HepG2 (cell line): ENCODE measurements at regions not wholly inside any gene's neighbourhood (a gene's known extent, or its start where the extent isn't known, plus 50 kb on each side); places are given as distances from the start of the nearest gene placed in this dataset.

ENCODE experiments used
- ATAC-seq: fragments of 200-7000 bp; cut with Tn5 transposase; 3 replicates; pipeline ENCODE4 v1.9.1; 2020; ENCODE audit warnings: mild to moderate bottlenecking, moderate library complexity
- BruUV-seq: library from RNA; stranded (reverse); fragments of 400-500 nt; replicated peaks from 2 replicates; lab custom pipeline; 2021; lab: Mats Ljungman, UMichigan
- CTCF ChIA-PET: fragments of 300-600 bp; formaldehyde crosslinking; extraction: SDS; loops from one replicate; lab custom pipeline; 2021; ENCODE audit warnings: low total read pairs, inconsistent platforms, low intra/inter-chr PET ratio; lab: Yijun Ruan, JAX
- POLR2A ChIA-PET: fragments of 350-600 bp; sonication (Branson Sonifier 250); formaldehyde crosslinking; loops from one replicate; lab custom pipeline; 2020; ENCODE audit warnings: antibody characterized with exemption, inconsistent platforms; lab: Yijun Ruan, JAX
- DNase-seq: peaks from one replicate; pipeline ENCODE4 v3.0.0-alpha.2; 2015; ENCODE audit warnings: low spot score
- FAIRE-seq: peaks from 3 replicates; lab custom pipeline; 2011; peaks lifted over from hg19 to GRCh38; lab: Jason Lieb, UNC
- H2AFZ ChIP-seq: one replicate; pipeline ENCODE4 v1.6.1; 2011; ENCODE audit warnings: low read length, inconsistent platforms
- H3K27ac ChIP-seq: fragments of 300-600 bp; 3 replicates; pipeline ENCODE4 v1.8.0; 2011; ENCODE audit warnings: mixed run types, mild to moderate bottlenecking, mixed read lengths, low read length, inconsistent platforms; ENCODE audit not compliant: insufficient read depth; ENCODE audit errors: extremely low read length
- H3K27me3 ChIP-seq, 2 experiments: fragments of 200-600 bp in 1 of 2; 2 replicates in 1 of 2; 3 replicates in 1 of 2; pipeline versions ENCODE4 v1.6.0 to v1.8.0; 2011; ENCODE audit warnings: low read length in 2 of 2, mild to moderate bottlenecking in 2 of 2, moderate library complexity in 2 of 2, inconsistent platforms in 1 of 2; ENCODE audit not compliant: insufficient read depth in 2 of 2, control insufficient read depth in 1 of 2
- H3K36me3 ChIP-seq, 2 experiments: fragments of 200-600 bp in 1 of 2; replicated peaks in 1 of 2; 2 replicates in 1 of 2; 3 replicates in 1 of 2; pipeline versions ENCODE4 v1.5.1 to v1.8.0; 2011; ENCODE audit warnings: low read length in 2 of 2, inconsistent platforms in 1 of 2; ENCODE audit not compliant: insufficient read depth in 2 of 2, control insufficient read depth in 1 of 2
- H3K4me1 ChIP-seq: 2 replicates; pipeline ENCODE4 v1.5.1; 2012; ENCODE audit warnings: low read length, inconsistent platforms; ENCODE audit not compliant: insufficient read depth
- H3K4me2 ChIP-seq: 2 replicates; pipeline ENCODE4 v1.6.0; 2011; ENCODE audit warnings: low read depth, low read length, inconsistent platforms
- H3K4me3 ChIP-seq, 3 experiments: fragments of 200-600 bp in 1 of 3; sonication (generic), shearing (Covaris generic) in 1 of 3; replicated peaks in 1 of 3; 2 replicates each; pipeline ENCODE4 v1.5.1; 2011 to 2016; ENCODE audit warnings: low read length in 3 of 3, inconsistent platforms in 2 of 3, low read depth in 2 of 3, mild to moderate bottlenecking in 2 of 3, control low read depth in 1 of 3, mixed read lengths in 1 of 3; ENCODE audit not compliant: insufficient read depth in 1 of 3
- H3K79me2 ChIP-seq: one replicate; pipeline ENCODE4 v1.6.1; 2011; ENCODE audit warnings: low read length, inconsistent platforms; ENCODE audit not compliant: insufficient read depth
- H3K9ac ChIP-seq: 2 replicates; pipeline ENCODE4 v1.6.0; 2011; ENCODE audit warnings: mild to moderate bottlenecking, low read depth, low read length, inconsistent platforms; ENCODE audit not compliant: insufficient read depth
- H3K9me3 ChIP-seq: 2 replicates; pipeline ENCODE4 v1.5.1; 2012; ENCODE audit warnings: mild to moderate bottlenecking, low read length
- H4K20me1 ChIP-seq: 2 replicates; pipeline ENCODE4 v1.6.0; 2011; ENCODE audit warnings: inconsistent platforms, mild to moderate bottlenecking, low read length, moderate library complexity; ENCODE audit not compliant: insufficient read depth
- ATF4 ChIP-seq, 2 experiments: fragments of 450-650 bp in 1 of 2; sonication (generic) in 1 of 2; formaldehyde crosslinking; IDR thresholded peaks; 2 replicates each; pipeline versions ENCODE4 v1.5.0 to v1.8.0; 2020 to 2022; ENCODE audit warnings: mild to moderate bottlenecking in 1 of 2, missing genetic modification reagents in 1 of 2
- CHD4 ChIP-seq: fragments of 200-600 bp; sonication (generic); IDR thresholded peaks from 2 replicates; pipeline ENCODE4 v1.7.0; 2017; ENCODE audit warnings: mild to moderate bottlenecking, low read length, borderline replicate concordance
- HOXA5 ChIP-seq: sonication (generic); formaldehyde crosslinking; IDR thresholded peaks from 2 replicates; pipeline ENCODE4 v1.4.0; 2020; ENCODE audit warnings: missing genetic modification reagents
- MAX ChIP-seq: IDR thresholded peaks from 2 replicates; pipeline ENCODE4 v1.6.1; 2012; ENCODE audit warnings: inconsistent platforms
- NR0B2 ChIP-seq: sonication (generic); formaldehyde crosslinking; IDR thresholded peaks from 2 replicates; pipeline ENCODE4 v1.4.0; 2020; ENCODE audit warnings: mild to moderate bottlenecking, missing genetic modification reagents
- SNRNP70 ChIP-seq: fragments of 200-400 bp; formaldehyde crosslinking; IDR thresholded peaks from 2 replicates; pipeline ENCODE4 v1.6.1; 2017; ENCODE audit warnings: mild to moderate bottlenecking, low read depth, low read length, moderate library complexity
- SPEN ChIP-seq: sonication (generic); formaldehyde crosslinking; IDR thresholded peaks from 2 replicates; pipeline ENCODE4 v1.5.1; 2020; ENCODE audit warnings: low read depth, mild to moderate bottlenecking, missing genetic modification reagents
- SRSF9 ChIP-seq: fragments of 200-400 bp; formaldehyde crosslinking; IDR thresholded peaks from 2 replicates; pipeline ENCODE4 v1.6.1; 2018; ENCODE audit warnings: borderline replicate concordance, mild to moderate bottlenecking, low read depth, low read length; ENCODE audit not compliant: insufficient read depth, poor library complexity, severe bottlenecking
- U2AF2 ChIP-seq: fragments of 200-400 bp; formaldehyde crosslinking; IDR thresholded peaks from 2 replicates; pipeline ENCODE4 v1.6.1; 2017; ENCODE audit warnings: low read depth, mild to moderate bottlenecking, low read length
- ZFY ChIP-seq: sonication (generic); formaldehyde crosslinking; IDR thresholded peaks from 2 replicates; pipeline ENCODE4 v1.4.0; 2020; ENCODE audit warnings: missing genetic modification reagents
- ZNF776 ChIP-seq: sonication (generic); formaldehyde crosslinking; IDR thresholded peaks from 2 replicates; pipeline ENCODE4 v1.4.0; 2020; ENCODE audit warnings: mild to moderate bottlenecking, missing genetic modification reagents
- ZNF883 ChIP-seq: sonication (generic); formaldehyde crosslinking; IDR thresholded peaks from 2 replicates; pipeline ENCODE4 v1.5.1; 2020; ENCODE audit warnings: mild to moderate bottlenecking, missing genetic modification reagents; ENCODE audit errors: not compliant biosample characterization
- ZSCAN22 ChIP-seq: sonication (generic); formaldehyde crosslinking; IDR thresholded peaks from 2 replicates; pipeline ENCODE4 v1.4.0; 2020; ENCODE audit warnings: mild to moderate bottlenecking, missing genetic modification reagents
- WGBS: methylation state at CpG from one replicate; pipeline ENCODE4 v1.1.6; 2017; ENCODE audit warnings: low lambda C conversion rate; 5-methylcytosine and 5-hydroxymethylcytosine counted together
- in situ Hi-C: cut with HindIII; loops from 2 replicates; pipeline ENCODE4 v1.10.0; 2017; ENCODE audit warnings: low pct_unique_long_range_greater_than_20kb; ENCODE audit not compliant: extremely low pct_ligation_motif_present
- intact Hi-C: fragments of 100-400 bp; cut with micrococcal nuclease; formaldehyde crosslinking; loops from one replicate; pipeline ENCODE4 v1.10.0; 2022; ENCODE audit not compliant: unreplicated experiment

- no peak overlapping the region for H2AFZ ChIP-seq
- WGBS = 34% methylated on average over 5 of the region's 5 CpGs
- in situ Hi-C loops (no loop called here), intact Hi-C loops (no loop called here)
- no peak overlapping the region for H3K4me3 ChIP-seq
- ATAC-seq = no peak
- no peaks in the 10 kb centered on the region for H3K9me3 ChIP-seq
- H3K27ac ChIP-seq = no peak overlapping the region
- DNase-seq = no peak
- no peaks in the 10 kb centered on the region for H3K36me3 ChIP-seq
- no peak overlapping the region for H3K4me2 ChIP-seq
- peaks cover 4 to 17% of the 10 kb centered on the region in 2 experiments; a peak in 3 of 5 replicates for H3K27me3 ChIP-seq
- H4K20me1 ChIP-seq = no peaks in the 10 kb centered on the region
- TF ChIP-seq ZFY (CRISPR knock-in tag) = no peak
- TF ChIP-seq U2AF2 = no peak
- TF ChIP-seq NR0B2 (CRISPR knock-in tag) = no peak
- no peak for TF ChIP-seq ATF4 (CRISPR knock-in tag; IDR thresholded peaks at IDR 0.05)
- TF ChIP-seq HOXA5 (CRISPR knock-in tag) = no peak
- TF ChIP-seq ZNF776 (CRISPR knock-in tag) = no peak
- TF ChIP-seq SNRNP70 = no peak
- no peak for TF ChIP-seq CHD4
- no peak for TF ChIP-seq ZNF883 (CRISPR knock-in tag)
- TF ChIP-seq ZSCAN22 (CRISPR knock-in tag) = no peak
- no peak for TF ChIP-seq SPEN
- no peak for TF ChIP-seq SRSF9
- no peak for TF ChIP-seq MAX
- no peaks in the 10 kb centered on the region for H3K4me1 ChIP-seq
- H3K79me2 ChIP-seq = no peaks in the 10 kb centered on the region
- ChIA-PET POLR2A (no interaction called here), CTCF (no interaction called here)
- no TSS peak for BruUV-seq
- FAIRE-seq = no peak
- H3K9ac ChIP-seq = no peak overlapping the region
These were observed 144.2 kb downstream of the URI1 start for GRCh38 chr19:30086220-30086619.
